HFF-Myc (cell line): ENCODE measurements at regions not wholly inside any gene's neighbourhood (a gene's known extent, or its start where the extent isn't known, plus 50 kb on each side); places are given as distances from the start of the nearest gene placed in this dataset.

ENCODE experiments used
- DNase-seq: peaks from one replicate; pipeline ENCODE4 v3.0.0-alpha.2; 2011; ENCODE audit warnings: low read depth; ENCODE audit errors: extremely low read depth
- H3K4me3 ChIP-seq: replicated peaks from 2 replicates; pipeline ENCODE4 v1.5.1; 2011; ENCODE audit warnings: low read depth, mild to moderate bottlenecking, control low read depth, low read length
- TF ChIP-seq, protein P1 (sequence below): IDR thresholded peaks from 2 replicates; pipeline ENCODE4 v1.5.1; 2012; ENCODE audit warnings: mild to moderate bottlenecking, low read depth, low read length, control low read depth; ENCODE audit errors: missing control alignments

DNA sequence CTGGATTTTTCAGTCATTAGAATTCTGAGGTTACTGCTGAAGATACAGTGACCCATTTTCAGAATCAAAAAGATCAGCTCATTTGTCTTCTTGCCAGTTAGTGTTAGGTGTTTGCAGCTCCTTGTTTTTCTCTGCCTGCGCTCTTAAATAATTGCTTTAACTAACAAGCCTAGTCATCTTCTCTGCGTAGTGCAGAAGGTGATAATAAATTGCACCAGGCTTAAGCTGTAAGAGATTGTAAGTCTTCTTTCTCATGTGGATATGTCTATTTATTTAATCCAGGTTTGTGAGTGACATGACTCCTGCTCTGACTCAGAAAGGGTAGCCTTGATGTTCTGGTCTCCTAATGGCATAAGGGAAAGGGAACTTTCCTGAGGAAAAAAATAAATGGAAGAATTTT lies 167.2 kb downstream of the CEP135 start:
- TF ChIP-seq, protein P1, sequence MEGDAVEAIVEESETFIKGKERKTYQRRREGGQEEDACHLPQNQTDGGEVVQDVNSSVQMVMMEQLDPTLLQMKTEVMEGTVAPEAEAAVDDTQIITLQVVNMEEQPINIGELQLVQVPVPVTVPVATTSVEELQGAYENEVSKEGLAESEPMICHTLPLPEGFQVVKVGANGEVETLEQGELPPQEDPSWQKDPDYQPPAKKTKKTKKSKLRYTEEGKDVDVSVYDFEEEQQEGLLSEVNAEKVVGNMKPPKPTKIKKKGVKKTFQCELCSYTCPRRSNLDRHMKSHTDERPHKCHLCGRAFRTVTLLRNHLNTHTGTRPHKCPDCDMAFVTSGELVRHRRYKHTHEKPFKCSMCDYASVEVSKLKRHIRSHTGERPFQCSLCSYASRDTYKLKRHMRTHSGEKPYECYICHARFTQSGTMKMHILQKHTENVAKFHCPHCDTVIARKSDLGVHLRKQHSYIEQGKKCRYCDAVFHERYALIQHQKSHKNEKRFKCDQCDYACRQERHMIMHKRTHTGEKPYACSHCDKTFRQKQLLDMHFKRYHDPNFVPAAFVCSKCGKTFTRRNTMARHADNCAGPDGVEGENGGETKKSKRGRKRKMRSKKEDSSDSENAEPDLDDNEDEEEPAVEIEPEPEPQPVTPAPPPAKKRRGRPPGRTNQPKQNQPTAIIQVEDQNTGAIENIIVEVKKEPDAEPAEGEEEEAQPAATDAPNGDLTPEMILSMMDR = no peak
- no peak for DNase-seq
- H3K4me3 ChIP-seq = no peak overlapping the region

DNA sequence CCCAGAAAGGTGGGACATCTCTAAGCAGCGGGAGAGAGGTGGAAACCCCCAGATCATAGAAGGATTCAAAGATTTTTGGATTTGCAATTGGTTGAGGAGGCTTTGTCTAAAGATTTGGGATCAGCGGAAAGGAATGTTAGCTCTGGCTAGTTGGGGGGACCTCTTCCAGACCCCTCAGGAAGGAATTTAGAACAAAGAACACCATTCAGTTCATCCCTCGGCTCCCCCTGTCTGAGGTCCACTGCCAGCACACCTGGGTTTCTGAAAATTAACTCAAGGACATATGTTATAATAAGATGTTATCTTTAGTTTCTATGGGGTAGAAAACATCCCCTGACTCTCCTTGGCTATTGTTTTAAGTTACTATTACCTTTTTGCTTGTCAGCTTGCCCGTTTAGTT lies 163.6 kb downstream of the CEP135 start:
- H3K4me3 ChIP-seq = no peak overlapping the region
- no peak for DNase-seq
- TF ChIP-seq, protein P1 = no peak

DNA sequence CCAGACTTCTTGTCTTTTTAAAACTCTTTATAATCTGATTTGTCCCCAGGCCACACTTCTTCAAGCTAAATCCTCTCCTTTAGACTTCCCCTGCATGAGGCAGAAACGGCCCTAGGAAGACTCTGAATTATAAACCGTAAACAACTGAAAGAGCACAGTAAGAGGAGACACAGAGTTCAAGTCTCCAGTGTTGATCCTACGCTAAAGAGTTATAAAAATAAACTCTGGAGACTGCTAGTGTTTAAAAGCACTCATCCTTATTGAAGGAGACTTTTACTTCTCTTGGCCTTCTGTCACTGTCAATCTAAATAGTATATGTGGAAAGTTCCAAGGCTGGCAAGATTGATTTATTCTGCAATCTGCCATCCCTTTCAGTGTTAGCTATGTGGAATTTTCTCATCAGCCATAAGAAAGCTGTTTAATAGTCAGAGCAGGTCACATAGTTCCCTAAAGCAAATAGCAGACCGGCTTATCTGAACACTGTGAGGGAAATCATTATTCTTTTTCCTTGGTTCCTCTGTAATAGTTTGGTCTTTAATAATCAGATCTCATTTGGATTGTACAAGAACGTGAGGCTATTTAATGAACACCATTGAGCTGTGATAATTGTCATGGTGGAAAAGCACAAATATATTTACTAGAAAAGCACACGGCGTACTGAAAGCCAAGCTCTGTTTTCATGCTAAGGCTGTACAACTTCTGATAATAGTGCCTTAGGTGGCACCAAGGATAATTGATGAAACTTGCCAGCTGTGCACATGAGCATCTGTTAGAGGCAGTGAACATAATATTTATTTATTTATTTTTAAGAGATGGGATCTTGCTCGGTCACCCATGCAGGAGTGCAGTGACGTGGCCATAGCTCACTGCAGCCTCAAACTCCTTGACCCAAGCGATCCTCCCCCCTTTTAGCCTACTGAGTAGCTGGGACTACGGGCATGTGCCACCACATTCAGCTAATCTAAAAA lies 157.7 kb downstream of the CEP135 start:
- TF ChIP-seq, protein P1 = no peak
- no peak overlapping the region for H3K4me3 ChIP-seq
- DNase-seq = no peak

DNA sequence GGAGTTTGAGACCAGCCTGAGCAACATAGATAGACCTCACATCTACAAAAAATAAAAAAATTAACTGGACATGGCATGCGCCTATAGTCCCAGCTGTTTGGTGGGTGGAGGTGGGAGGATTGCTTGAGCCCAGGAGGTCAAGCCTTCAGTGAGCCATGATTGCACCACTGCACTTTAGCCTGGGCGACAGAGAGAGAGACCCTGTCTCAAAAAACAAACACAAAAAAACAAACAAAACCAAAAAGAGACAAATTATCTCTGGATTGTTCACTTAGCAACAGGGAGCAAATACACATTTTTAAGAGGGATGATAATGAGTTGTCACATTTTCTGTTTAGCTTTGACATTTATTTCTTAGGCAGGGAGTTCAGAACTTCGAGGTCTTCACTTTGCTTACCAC lies 155.4 kb downstream of the CEP135 start:
- TF ChIP-seq, protein P1 = no peak
- no peak overlapping the region for H3K4me3 ChIP-seq

DNA sequence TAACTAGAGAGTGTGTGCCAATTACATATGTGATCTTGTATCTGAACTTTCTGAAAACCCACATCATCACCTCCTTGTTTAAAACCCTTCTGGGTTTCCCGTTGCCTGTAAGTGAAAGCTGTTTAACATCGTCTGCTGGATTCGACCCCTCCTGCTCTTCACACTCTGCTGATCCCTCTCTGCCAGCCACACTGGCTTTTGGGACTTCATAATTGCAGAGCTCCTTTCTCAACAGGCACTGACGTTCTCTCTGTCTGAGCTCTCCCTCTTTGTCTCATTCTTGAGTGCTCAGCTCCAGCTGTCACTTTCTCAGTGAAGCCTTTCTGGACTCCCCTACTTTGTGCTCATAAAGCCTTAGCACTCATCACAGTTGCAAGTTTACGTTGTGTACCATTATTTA lies 153.9 kb downstream of the CEP135 start:
- TF ChIP-seq, protein P1 = no peak
- no peak overlapping the region for H3K4me3 ChIP-seq
- DNase-seq = no peak

More for the DNA sequence above, 155.4 kb downstream of the CEP135 start:
- DNase-seq = no peak

DNA sequence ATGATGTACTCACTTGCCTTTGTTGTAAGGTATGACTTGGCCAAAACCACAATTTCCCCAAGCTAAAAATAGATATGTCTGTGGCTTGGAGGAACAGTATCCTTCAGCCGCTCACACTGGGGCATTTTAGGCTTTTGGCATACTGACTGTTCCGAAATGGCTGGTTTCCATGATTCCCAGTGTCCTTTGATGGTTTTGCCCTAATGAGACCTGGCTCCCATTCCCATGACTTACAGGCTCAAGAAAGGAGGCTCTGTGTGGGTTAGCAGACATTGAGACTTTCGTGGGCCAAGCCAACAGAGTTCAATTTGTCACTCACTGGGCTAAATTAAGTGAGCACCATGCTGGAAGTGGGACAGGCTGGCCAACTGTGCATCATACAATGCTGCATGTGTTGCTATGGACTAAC lies 150.6 kb downstream of the CEP135 start:
- no peak for DNase-seq
- TF ChIP-seq, protein P1 = no peak
- no peak overlapping the region for H3K4me3 ChIP-seq
